NCI-H345 treated with DMSO at 0.1 percent for 48 hours (cell line): ENCODE measurements at regions not wholly inside any gene's neighbourhood (a gene's known extent, or its start where the extent isn't known, plus 50 kb on each side); places are given as distances from the start of the nearest gene placed in this dataset.

Experiments used
- DNase-seq: peaks from one replicate; lab custom pipeline; 2025; ENCODE audit not compliant: unreplicated experiment; lab: John Stamatoyannopoulos, UW

DNA sequence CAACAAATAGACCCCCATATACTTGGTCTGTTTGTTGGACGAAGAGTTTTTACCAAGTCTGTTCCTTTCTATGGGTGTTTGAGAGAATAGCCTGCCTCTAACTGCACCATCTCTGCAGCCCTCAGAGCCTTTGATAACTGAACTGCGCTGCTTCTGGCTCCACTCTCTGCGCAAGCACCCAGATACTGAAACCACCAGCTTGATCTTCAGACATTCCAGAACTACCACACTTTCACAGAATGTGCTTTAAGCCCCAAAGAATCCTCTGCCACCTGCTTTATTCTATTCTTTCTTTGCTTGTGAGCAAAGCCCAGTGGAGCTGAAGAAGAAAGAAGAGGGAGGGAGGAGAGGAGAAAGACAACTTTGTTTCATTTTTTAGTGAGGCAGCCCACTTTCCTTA, 380.7 kb downstream of the BCL11A start:
- DNase-seq = no peak

GRCh38 chr2:60170272-60170671, 383.2 kb downstream of the BCL11A start:
- DNase-seq = no peak

- no peak for DNase-seq
Observed at GRCh38 chr2:60168247-60168646, 385.2 kb downstream of the BCL11A start.

- no peak for DNase-seq
Observed at GRCh38 chr2:60167089-60167488, 386.4 kb downstream of the BCL11A start.

DNA sequence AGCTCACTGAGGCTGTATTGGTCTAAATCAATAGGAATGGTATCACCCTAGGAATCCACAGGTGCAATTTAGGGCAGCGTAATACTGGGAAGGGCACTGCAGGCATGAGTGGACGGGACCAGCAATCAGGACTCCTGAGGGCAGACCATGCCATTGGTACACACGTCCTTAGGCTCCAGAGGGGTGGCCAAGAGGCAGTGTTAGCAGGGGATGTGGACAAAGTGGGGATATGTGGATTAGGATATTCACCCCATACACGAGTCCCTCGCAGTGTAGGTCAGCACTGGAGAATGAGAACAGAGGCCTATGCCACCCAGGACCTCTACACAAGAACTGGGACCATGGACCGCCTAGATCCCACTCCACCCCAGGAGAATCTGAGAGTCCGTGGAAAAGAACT, 389.8 kb downstream of the BCL11A start:
- no peak for DNase-seq

- DNase-seq = no peak
Observed at GRCh38 chr2:60159519-60159918, 393.9 kb downstream of the BCL11A start.

GRCh38 chr2:60158262-60158661, 395.2 kb downstream of the BCL11A start:
- no peak for DNase-seq

DNA sequence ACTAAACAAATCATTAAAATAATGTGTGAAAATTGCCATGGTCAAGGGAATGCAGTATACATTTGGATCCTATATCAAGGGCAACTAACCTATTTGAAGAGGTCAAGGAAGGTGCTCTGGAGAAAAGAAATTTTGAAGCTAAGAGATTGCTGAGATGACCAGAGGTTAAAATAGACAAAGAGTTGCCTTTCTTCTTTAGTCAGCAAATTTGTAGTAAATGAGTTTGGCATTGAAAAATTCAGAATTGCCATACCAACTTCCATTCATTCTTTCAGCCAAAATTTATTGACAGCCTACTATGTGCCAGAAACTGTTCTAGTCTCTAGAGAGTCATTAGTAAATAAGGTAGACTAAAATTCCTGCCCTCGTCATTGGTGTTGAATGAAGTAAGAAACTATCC, 396.2 kb downstream of the BCL11A start:
- DNase-seq = no peak

DNA sequence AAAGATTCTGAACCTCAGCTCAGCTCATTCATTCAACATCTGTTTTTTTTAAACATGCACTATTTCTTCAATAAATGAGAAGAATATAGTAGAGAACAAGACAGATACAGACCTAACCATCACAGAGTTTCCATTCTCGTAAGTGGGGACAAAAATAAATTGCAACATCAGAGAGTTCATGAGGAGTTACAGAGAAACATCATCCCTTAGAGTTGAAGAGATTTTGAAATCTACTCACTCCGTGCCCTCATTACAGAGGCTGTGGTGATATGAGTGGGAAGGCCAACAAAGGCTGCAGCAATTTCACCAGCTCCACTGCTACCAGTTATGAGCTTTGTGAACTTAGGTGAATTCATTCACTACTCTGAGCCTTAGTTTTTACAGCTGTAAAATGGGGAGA, 399.3 kb downstream of the BCL11A start:
- no peak for DNase-seq

- DNase-seq = no peak
Observed at GRCh38 chr2:60152226-60152833, 401.1 kb downstream of the BCL11A start.

- no peak for DNase-seq
Observed at GRCh38 chr2:60149176-60149575, 404.3 kb downstream of the BCL11A start.

GRCh38 chr2:60148716-60149115, 404.7 kb downstream of the BCL11A start:
- DNase-seq = no peak

- DNase-seq = no peak
Observed at GRCh38 chr2:60140185-60140584, 413.3 kb downstream of the BCL11A start.

GRCh38 chr2:60136913-60137312, 416.5 kb downstream of the BCL11A start:
- no peak for DNase-seq

DNA sequence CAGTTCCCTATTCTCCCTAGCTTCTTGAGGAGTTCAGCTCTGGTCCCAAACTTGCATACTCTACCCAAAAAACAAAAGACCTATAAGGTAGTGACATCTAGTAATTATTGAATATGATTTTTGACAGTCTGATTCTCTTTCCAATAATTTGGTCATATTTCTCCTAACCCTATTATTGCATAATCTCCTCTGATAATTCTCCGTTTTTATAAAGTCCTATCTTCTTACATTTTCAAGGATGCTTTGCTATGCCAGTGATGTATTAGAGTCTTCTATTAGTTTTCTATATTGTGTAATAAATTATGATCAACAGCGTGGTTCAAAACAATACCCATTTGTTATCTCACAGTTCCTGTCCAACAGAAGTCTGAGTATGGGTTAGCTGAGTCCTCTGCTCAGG, 426.3 kb downstream of the BCL11A start:
- DNase-seq = no peak

- no peak for DNase-seq
Observed at GRCh38 chr2:60125611-60126426, 427.6 kb downstream of the BCL11A start.

GRCh38 chr2:60119778-60120177, 433.7 kb downstream of the BCL11A start:
- DNase-seq = no peak

DNA sequence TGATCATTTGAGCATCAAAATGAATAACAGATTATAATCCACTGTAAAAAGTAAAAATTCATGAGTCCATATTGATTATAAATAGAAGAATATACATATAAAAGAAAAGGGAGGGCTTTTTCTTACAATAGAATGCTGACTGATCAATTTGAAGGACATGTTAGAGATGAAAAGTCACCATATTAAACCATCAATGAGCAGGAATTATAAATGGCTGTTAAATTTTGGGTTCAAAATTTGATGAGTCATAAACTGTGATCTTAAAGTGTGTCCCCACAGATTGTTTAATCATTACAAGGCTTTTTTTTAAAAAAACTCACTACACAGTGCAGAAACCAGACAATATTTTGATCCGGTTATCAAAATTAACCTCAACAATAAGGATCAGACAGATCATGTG, 434.5 kb downstream of the BCL11A start:
- no peak for DNase-seq

DNA sequence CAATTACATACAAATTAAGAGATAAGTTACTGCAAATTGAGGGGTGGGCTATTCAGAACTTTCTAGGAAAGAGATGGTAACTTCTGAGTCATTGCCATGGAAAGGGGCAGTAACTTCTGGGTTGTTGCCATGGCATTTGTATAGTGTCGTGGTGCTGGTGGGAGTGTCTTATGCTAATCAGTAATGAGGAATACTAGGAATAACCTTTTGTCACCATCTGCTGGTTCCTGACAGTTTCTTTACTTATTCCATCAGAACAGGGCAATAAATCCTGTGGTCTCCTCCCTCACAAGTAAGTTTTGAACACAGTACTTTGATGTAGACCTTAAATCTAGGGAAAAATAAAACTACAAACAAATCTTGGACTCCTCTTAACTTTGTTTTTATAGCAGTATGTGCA, 435.4 kb downstream of the BCL11A start:
- DNase-seq = no peak

- DNase-seq = no peak
Observed at GRCh38 chr2:60116161-60116875, 437.1 kb downstream of the BCL11A start.

DNA sequence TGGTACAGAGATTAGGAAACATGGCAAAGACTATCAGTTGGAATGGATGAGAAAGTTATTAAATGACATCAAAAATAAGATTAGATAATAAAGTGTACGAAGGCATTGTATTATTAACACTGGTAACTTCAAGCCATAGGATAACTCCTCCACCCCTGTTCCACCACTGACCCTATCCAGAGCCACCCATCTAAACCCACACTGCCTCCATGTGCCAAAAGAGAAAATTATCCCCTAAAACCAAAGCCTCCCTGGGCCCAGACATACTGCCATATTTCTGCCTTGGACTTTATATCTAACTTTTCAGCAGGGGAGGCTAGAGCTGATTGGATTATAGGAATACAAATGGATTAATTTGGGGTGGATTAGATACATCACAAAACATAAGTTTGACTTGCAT, 443.7 kb downstream of the BCL11A start:
- DNase-seq = no peak

DNA sequence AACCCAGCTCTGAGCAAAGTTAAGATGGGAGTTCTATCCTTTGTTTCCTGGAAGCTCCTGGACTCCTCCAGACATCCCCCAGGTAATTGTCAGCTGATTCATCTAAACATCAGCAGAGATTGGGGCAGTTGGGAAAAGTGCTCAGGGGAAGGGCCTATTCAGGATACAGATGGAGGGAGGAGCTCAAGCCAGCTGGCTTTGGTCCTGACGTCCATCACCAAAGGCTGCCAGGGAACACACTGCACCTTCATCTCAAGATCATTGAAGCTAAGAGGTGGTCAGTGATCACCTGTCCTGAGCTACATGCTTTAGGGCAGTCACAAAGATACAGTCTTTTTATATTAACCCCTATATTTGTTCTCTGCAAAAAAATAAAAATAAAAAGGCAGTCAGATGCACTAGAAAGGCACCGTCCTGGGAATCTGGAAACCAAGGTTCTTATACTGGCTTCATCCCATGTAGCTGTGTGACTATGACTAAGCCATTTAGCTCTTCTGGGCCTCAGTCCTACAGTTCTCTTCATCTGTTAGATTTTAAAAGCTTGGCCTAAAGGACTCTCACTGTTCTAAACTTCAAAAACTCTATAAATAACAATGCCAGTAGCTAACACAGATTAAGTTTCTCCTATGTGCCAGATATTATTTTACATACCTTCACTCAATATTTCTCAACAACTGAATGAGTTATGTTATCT, 446.5 kb downstream of the BCL11A start:
- no peak for DNase-seq
